ENCODE measurements at regions not wholly inside any gene's neighbourhood (a gene's known extent, or its start where the extent isn't known, plus 50 kb on each side); places are given as distances from the start of the nearest gene placed in this dataset.

DNA sequence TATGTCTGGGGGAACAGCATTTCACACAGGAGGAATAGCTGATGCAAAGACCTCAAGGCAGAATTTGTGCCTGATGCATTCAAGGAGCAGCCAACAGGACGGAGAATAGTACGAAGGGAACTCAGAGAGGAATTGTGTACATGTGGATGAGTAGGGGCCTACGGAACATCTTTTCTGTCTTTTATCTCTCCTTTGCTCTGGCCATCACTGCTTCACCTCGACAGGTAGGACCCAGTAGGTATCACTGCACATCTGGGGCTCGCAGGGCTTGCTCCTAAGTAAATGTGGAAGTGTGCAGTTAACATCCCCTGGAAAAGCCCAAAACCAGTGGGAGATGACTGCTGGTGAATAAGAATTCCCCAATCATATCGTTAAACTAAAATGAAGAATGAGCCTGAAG lies 56.4 kb upstream of the POU1F1 start:
- DNase-seq (ENCODE audit: low read depth) = no peak

DNA sequence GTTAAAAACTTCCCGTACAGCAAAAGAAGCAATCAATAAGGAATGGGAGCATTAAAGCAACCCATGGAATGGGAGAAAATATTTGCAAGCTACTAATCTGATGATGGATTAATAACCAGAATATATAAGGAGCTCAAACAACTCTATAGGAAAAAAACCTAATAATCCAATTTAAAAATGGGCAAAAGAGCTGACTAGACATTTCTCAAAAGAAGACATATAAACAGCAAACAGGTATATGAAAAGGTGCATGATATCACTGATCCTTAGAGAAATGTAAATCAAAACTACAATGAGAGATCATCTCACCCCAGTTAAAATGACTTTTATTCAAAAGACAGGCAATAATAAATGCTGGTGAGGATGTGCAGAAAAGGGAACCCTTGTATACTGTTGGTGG lies 52.7 kb upstream of the POU1F1 start:
- no peak for DNase-seq (ENCODE audit: low read depth)

All from stromal cell of bone marrow (primary cell).